ENCODE measurements at regions not wholly inside any gene's neighbourhood (a gene's known extent, or its start where the extent isn't known, plus 50 kb on each side); places are given as distances from the start of the nearest gene placed in this dataset.

GRCh38 chr2:133942398-133942797 is 311.5 kb upstream of the MGAT5 start:
- TF ChIP-seq CTCF (IDR thresholded peaks at IDR 0.05) = no peak
- no peak for TF ChIP-seq POLR2A (IDR thresholded peaks at IDR 0.05)
